HAP-1 (cell line): ENCODE measurements at regions not wholly inside any gene's neighbourhood (a gene's known extent, or its start where the extent isn't known, plus 50 kb on each side); places are given as distances from the start of the nearest gene placed in this dataset.

ENCODE experiments used
- DNase-seq, 2 experiments: peaks; one replicate each; pipeline ENCODE4 v3.0.0-alpha.2; 2016 to 2020; ENCODE audit warnings: low spot score in 2 of 2
- H3K27me3 ChIP-seq: fragments of 250-450 bp; sonication (Bioruptor Pico); 2 replicates; pipeline ENCODE4 v1.5.1; 2020; ENCODE audit warnings: low read depth, mild to moderate bottlenecking, moderate library complexity
- H3K36me3 ChIP-seq: fragments of 250-450 bp; sonication (Bioruptor Pico); replicated peaks from 2 replicates; pipeline ENCODE4 v1.5.1; 2020; ENCODE audit warnings: mild to moderate bottlenecking
- H3K4me1 ChIP-seq: fragments of 250-450 bp; sonication (Bioruptor Pico); 2 replicates; pipeline ENCODE4 v1.5.1; 2020; ENCODE audit warnings: mild to moderate bottlenecking
- H3K4me3 ChIP-seq: fragments of 250-450 bp; sonication (Bioruptor Pico); 2 replicates; pipeline ENCODE4 v1.5.1; 2020; ENCODE audit warnings: mild to moderate bottlenecking, moderate library complexity
- H3K9me3 ChIP-seq: fragments of 250-450 bp; sonication (Bioruptor Pico); 2 replicates; pipeline ENCODE4 v1.5.1; 2020; ENCODE audit warnings: mild to moderate bottlenecking, moderate library complexity
- in situ Hi-C: fragments of 300-500 bp; cut with MboI; formaldehyde crosslinking; loops from 3 replicates; pipeline ENCODE4 v1.14.3; 2020; ENCODE audit warnings: low sequenced_read_pairs, inconsistent platforms, mixed read lengths

GRCh38 chr2:191574232-191574631 is 103.7 kb upstream of the NABP1 start:
- Histone ChIP-seq H3K36me3 (no peaks in the 10 kb centered on the region), H3K27me3 (no peaks in the 10 kb centered on the region), H3K9me3 (no peaks in the 10 kb centered on the region), H3K4me3 (no peak overlapping the region), H3K4me1 (peaks cover 7% of the 10 kb centered on the region)
- in situ Hi-C loops, result loop anchor here (25.0 kb wide), 1 partner anchor 588 kb away; no protein-coding TSS in a partner anchor
- no peak for DNase-seq

- 0 out of 2 replicates have a peak, but pooled peaks cover 2% of the 10 kb centered on the region for H3K9me3 ChIP-seq
- no peaks in the 10 kb centered on the region for H3K27me3 ChIP-seq
- DNase-seq, result no peak
- in situ Hi-C loops, result no loop called here
- no peaks in the 10 kb centered on the region for H3K36me3 ChIP-seq
- no peak overlapping the region for H3K4me3 ChIP-seq
- no peaks in the 10 kb centered on the region for H3K4me1 ChIP-seq
These were observed 100.3 kb upstream of the NABP1 start for GRCh38 chr2:191577605-191578004.

- H3K4me1 ChIP-seq, result no peaks in the 10 kb centered on the region
- in situ Hi-C loops, result no loop called here
- 0 out of 2 replicates have a peak, but pooled peaks cover 2% of the 10 kb centered on the region for H3K9me3 ChIP-seq
These were observed 99.9 kb upstream of the NABP1 start for GRCh38 chr2:191578031-191578430.

GRCh38 chr2:191580581-191580980 is 97.4 kb upstream of the NABP1 start:
- Histone ChIP-seq H3K36me3 (no peaks in the 10 kb centered on the region), H3K9me3 (0 out of 2 replicates have a peak, but pooled peaks cover 2% of the 10 kb centered on the region), H3K4me3 (no peak overlapping the region), H3K4me1 (no peaks in the 10 kb centered on the region), H3K27me3 (no peaks in the 10 kb centered on the region)
- in situ Hi-C loops, result no loop called here
- DNase-seq, result no peak

More at GRCh38 chr2:191578031-191578430, 99.9 kb upstream of the NABP1 start:
- Histone ChIP-seq H3K4me3 (no peak overlapping the region), H3K36me3 (no peaks in the 10 kb centered on the region), H3K27me3 (no peaks in the 10 kb centered on the region)
- DNase-seq, result no peak

GRCh38 chr2:191581003-191581402 is 96.9 kb upstream of the NABP1 start:
- in situ Hi-C loops, result no loop called here
- H3K36me3 ChIP-seq, result no peaks in the 10 kb centered on the region
- DNase-seq, result no peak
- H3K4me1 ChIP-seq, result no peaks in the 10 kb centered on the region
- no peak overlapping the region for H3K4me3 ChIP-seq
- H3K27me3 ChIP-seq, result no peaks in the 10 kb centered on the region
- 0 out of 2 replicates have a peak, but pooled peaks cover 2% of the 10 kb centered on the region for H3K9me3 ChIP-seq

GRCh38 chr2:191582355-191582754 is 95.6 kb upstream of the NABP1 start:
- in situ Hi-C loops, result no loop called here

GRCh38 chr2:191591025-191591424 is 86.9 kb upstream of the NABP1 start:
- Histone ChIP-seq H3K36me3 (no peaks in the 10 kb centered on the region), H3K4me1 (no peaks in the 10 kb centered on the region)
- in situ Hi-C loops, result no loop called here

More at GRCh38 chr2:191582355-191582754, 95.6 kb upstream of the NABP1 start:
- DNase-seq, result no peak
- Histone ChIP-seq H3K36me3 (no peaks in the 10 kb centered on the region), H3K9me3 (0 out of 2 replicates have a peak, but pooled peaks cover 2% of the 10 kb centered on the region), H3K4me1 (no peaks in the 10 kb centered on the region), H3K27me3 (no peaks in the 10 kb centered on the region), H3K4me3 (no peak overlapping the region)

GRCh38 chr2:191593622-191594385 is 84.1 kb upstream of the NABP1 start:
- Histone ChIP-seq H3K27me3 (no peaks in the 10 kb centered on the region), H3K4me3 (no peak overlapping the region), H3K9me3 (no peaks in the 10 kb centered on the region), H3K4me1 (no peaks in the 10 kb centered on the region), H3K36me3 (no peaks in the 10 kb centered on the region)
- DNase-seq, result no peak
- in situ Hi-C loops, result no loop called here

More at GRCh38 chr2:191591025-191591424, 86.9 kb upstream of the NABP1 start:
- Histone ChIP-seq H3K27me3 (no peaks in the 10 kb centered on the region), H3K9me3 (no peaks in the 10 kb centered on the region), H3K4me3 (no peak overlapping the region)
- no peak for DNase-seq

- no peak overlapping the region for H3K4me3 ChIP-seq
- H3K4me1 ChIP-seq, result no peaks in the 10 kb centered on the region
- H3K36me3 ChIP-seq, result no peaks in the 10 kb centered on the region
- H3K9me3 ChIP-seq, result no peaks in the 10 kb centered on the region
- in situ Hi-C loops, result no loop called here
- no peak for DNase-seq
- H3K27me3 ChIP-seq, result no peaks in the 10 kb centered on the region
These were observed 80.7 kb upstream of the NABP1 start for GRCh38 chr2:191597186-191597751.

GRCh38 chr2:191598296-191598695 is 79.6 kb upstream of the NABP1 start:
- Histone ChIP-seq H3K36me3 (no peaks in the 10 kb centered on the region), H3K4me1 (no peaks in the 10 kb centered on the region), H3K9me3 (no peaks in the 10 kb centered on the region), H3K27me3 (no peaks in the 10 kb centered on the region), H3K4me3 (no peak overlapping the region)
- in situ Hi-C loops, result no loop called here
- no peak for DNase-seq

GRCh38 chr2:191601060-191601459 is 76.9 kb upstream of the NABP1 start:
- Histone ChIP-seq H3K9me3 (no peaks in the 10 kb centered on the region), H3K4me3 (no peak overlapping the region), H3K4me1 (no peaks in the 10 kb centered on the region), H3K27me3 (no peaks in the 10 kb centered on the region), H3K36me3 (no peaks in the 10 kb centered on the region)
- in situ Hi-C loops, result no loop called here
- no peak for DNase-seq

- Histone ChIP-seq H3K36me3 (no peaks in the 10 kb centered on the region), H3K9me3 (no peaks in the 10 kb centered on the region), H3K4me1 (no peaks in the 10 kb centered on the region), H3K4me3 (no peak overlapping the region), H3K27me3 (no peaks in the 10 kb centered on the region)
- in situ Hi-C loops, result no loop called here
- DNase-seq, result no peak
These were observed 73.8 kb upstream of the NABP1 start for GRCh38 chr2:191604154-191604553.

GRCh38 chr2:191607096-191607495 is 70.8 kb upstream of the NABP1 start:
- Histone ChIP-seq H3K27me3 (no peaks in the 10 kb centered on the region), H3K9me3 (no peaks in the 10 kb centered on the region), H3K4me1 (no peaks in the 10 kb centered on the region), H3K4me3 (no peak overlapping the region), H3K36me3 (no peaks in the 10 kb centered on the region)
- in situ Hi-C loops, result no loop called here
- DNase-seq, result no peak

GRCh38 chr2:191610756-191611155 is 67.2 kb upstream of the NABP1 start:
- Histone ChIP-seq H3K4me1 (no peaks in the 10 kb centered on the region), H3K36me3 (no peaks in the 10 kb centered on the region), H3K4me3 (no peak overlapping the region), H3K27me3 (no peaks in the 10 kb centered on the region), H3K9me3 (no peaks in the 10 kb centered on the region)
- DNase-seq, result no peak
- in situ Hi-C loops, result no loop called here
